GM12864 (cell line): ENCODE measurements at regions not wholly inside any gene's neighbourhood (a gene's known extent, or its start where the extent isn't known, plus 50 kb on each side); places are given as distances from the start of the nearest gene placed in this dataset.

Source experiments
- DNase-seq: peaks from one replicate; pipeline ENCODE4 v3.0.0-alpha.2; 2011; ENCODE audit warnings: low read depth
- H3K4me3 ChIP-seq: 2 replicates; pipeline ENCODE4 v1.5.1; 2011; ENCODE audit warnings: mild to moderate bottlenecking, low read depth, low read length, control low read depth
- TF ChIP-seq, protein P1 (sequence below): IDR thresholded peaks from 2 replicates; pipeline ENCODE4 v1.5.1; 2011; ENCODE audit warnings: low read depth, mild to moderate bottlenecking, moderate library complexity, low read length, control low read depth, inconsistent platforms; ENCODE audit errors: missing control alignments

DNA sequence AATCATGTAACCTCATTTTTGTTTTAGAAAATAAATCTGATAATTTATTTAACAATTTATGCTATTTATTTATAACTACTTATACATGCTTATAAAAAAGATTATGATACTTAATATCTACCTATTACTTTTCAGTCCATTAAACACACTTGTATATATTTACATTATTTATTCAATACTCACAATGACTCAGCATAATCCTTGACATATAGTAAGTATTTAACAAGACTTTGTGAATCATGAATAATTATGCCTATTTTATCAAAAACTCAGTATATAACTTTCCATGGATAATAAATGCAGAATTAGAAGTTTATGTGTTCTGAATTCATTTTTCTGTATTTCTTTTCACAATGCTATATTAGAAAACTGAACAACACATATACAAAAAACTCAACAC, 266.0 kb upstream of the STAC start:
- TF ChIP-seq, protein P1, sequence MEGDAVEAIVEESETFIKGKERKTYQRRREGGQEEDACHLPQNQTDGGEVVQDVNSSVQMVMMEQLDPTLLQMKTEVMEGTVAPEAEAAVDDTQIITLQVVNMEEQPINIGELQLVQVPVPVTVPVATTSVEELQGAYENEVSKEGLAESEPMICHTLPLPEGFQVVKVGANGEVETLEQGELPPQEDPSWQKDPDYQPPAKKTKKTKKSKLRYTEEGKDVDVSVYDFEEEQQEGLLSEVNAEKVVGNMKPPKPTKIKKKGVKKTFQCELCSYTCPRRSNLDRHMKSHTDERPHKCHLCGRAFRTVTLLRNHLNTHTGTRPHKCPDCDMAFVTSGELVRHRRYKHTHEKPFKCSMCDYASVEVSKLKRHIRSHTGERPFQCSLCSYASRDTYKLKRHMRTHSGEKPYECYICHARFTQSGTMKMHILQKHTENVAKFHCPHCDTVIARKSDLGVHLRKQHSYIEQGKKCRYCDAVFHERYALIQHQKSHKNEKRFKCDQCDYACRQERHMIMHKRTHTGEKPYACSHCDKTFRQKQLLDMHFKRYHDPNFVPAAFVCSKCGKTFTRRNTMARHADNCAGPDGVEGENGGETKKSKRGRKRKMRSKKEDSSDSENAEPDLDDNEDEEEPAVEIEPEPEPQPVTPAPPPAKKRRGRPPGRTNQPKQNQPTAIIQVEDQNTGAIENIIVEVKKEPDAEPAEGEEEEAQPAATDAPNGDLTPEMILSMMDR, result no peak
- no peak overlapping the region for H3K4me3 ChIP-seq
- no peak for DNase-seq

DNA sequence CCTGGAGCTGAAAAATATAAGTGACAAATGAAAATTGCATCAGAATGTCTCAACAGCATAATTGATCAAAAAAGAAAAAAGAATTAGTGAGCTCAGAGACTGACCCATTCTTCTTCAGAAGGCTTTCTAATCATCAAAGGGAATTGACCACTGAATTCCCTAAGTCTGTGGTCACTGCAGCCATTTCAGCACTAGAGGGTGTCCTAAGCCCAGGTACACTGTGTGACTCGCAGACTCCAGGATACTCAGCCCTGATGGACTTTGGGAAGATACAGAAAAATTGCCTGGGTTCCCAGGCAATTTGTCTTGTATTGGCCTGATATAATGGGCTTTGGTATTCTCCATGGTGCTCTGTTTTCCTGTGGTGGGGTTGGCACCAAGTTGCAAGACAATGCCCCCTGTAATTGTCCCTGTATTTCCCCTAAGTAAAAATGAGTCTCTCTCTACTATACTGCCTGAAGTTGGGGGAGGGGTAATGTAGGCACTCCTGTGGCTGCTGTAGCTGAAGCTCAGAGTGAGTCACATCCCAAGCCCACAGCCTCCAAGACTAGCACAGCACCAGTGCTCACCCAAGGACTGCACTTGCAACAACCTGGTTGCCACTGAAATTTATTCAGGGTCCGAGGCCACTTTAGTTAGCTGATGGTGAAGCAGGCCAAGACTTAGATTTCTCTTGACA, 256.0 kb upstream of the STAC start:
- H3K4me3 ChIP-seq, result no peak overlapping the region
- DNase-seq, result no peak
- TF ChIP-seq, protein P1, result no peak

DNA sequence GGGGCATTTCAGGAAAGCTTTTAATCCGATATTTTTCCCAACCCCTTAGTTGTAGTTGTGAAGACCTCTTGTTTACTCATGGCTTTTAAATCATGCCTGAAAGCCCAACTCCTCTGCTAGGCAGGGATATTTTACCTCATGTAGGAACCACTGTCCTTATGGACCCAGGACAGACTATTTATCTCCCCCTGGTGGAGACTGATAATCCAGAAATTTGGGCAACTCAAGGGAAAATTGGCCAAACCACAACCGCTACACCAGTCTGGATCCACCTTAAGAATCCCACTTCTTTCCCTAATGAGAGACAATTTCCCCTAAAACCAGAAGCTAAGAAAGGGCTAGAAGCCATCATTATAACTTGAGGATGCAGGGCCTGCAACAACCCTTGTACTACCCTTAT, 248.1 kb upstream of the STAC start:
- DNase-seq, result no peak
- no peak overlapping the region for H3K4me3 ChIP-seq
- TF ChIP-seq, protein P1, result peak; percentile 15

DNA sequence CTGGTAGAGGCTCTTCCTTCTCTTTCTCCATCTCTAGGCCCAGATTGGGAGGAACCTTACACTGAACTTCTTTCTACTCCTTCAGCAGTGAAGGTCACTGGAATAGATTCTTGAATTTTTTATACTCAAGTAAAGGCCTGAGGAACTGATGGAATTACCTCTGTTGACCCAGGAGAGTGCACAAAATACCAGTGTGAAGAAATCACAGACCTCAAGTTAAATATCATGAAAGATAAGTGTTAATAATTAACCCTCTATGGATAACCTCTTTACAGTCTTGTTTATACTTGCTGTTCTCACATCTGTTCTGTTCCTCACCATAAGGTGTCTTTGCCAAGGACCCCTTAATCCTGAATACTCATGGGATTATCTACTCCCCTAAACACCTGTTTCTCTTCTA, 244.4 kb upstream of the STAC start:
- no peak for DNase-seq
- TF ChIP-seq, protein P1, result no peak
- no peak overlapping the region for H3K4me3 ChIP-seq

DNA sequence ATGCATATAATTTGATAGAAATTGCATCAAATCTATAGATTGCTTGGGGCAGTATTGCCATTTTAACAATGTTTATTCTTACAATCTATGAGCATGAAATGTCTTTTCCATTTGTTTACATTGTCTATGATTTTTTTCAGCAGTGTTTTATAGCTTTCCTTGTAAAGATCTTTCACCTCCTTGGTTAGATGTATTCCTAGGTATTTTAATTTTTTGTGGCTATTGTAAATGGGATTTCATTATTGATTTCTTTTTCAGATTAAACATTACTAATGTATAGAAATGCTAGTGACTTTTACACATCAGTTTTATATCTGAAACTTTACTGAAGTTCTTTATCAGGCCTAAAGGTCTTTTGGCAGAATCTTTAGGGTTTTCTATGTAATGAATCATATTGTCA, 237.6 kb upstream of the STAC start:
- no peak overlapping the region for H3K4me3 ChIP-seq
- no peak for DNase-seq
- TF ChIP-seq, protein P1, result no peak

DNA sequence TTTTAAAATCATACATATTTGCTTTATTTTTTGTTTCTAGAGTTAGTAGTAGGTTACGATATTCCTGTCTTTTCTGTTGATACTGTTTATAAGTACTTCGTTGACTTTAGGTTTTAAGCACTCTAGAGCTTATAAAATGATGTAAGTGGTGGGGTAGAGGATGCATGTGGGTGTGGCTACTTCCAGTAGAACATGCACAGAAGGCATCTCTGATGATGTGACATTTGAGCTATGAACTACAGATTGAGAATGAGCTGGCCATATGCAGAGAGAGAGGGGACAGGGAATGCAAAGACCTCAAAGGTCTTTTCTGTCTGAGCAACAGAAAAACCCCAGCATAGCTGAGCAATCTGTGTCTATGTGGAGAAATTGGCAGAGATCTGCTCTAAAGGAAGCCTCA, 233.9 kb upstream of the STAC start:
- H3K4me3 ChIP-seq, result no peak overlapping the region
- TF ChIP-seq, protein P1, result no peak
- DNase-seq, result no peak

DNA sequence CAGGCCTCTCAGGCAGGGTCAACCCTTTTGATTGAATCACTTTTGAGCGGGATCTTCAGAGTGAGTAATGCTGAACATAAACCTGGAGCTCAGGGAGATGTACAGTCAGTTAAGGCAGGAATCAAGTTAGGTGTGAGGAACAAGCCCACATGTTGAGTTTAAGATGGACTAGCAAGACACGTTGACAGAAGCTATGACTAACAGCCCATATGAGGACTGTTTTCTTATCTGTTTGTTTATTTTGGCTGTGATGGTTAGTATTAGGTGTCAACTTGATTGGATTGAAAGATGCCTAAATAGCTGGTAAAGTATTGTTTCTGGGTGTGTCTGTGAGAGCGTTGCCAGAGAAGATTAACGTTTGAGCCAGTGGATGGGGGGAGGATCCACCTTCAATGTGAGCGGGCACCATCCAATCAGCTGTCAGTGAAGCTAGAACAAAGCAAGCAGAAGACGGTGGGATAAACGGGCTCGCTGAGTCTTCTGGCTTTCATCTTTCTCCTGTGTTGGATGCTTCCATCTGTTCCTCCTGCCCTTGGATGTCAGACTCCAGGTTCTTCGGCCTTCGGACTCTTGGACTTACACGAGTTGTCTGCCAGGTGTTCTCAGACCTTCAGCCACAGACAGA, 232.3 kb upstream of the STAC start:
- no peak for DNase-seq
- H3K4me3 ChIP-seq, result no peak overlapping the region
- TF ChIP-seq, protein P1, result no peak
